ENCODE measurements at regions not wholly inside any gene's neighbourhood (a gene's known extent, or its start where the extent isn't known, plus 50 kb on each side); places are given as distances from the start of the nearest gene placed in this dataset.
"Not testable (repeated sequence)": the region's sequence is repeated elsewhere in the genome, so short reads cannot be mapped to it uniquely, and the experiment has no call there.

DNA sequence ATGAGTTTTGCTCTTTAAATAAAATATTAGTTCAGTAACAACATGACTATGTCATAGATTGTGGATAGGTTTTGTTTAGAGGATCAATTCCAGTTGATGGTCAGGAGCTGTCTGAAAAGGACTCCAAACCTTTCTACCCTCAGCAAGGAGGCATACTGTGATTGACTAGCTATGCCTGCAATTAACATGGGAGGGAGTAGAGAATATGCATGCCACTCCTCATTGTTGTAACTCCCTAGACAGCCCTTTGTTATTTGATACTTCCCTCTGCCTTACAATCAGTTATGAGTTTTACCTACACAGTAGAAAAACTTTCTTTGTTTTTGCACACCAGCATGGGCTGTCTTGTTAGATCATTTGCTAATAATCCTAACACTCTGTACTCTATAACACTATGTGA lies 1418.5 kb downstream of the KHDRBS2 start:
- ChIA-PET POLR2A (no interaction called here), CTCF (no interaction called here)
- no peak for DNase-seq (ENCODE audit: extremely low spot score)
- TF ChIP-seq CTCF (IDR thresholded peaks at IDR 0.05; ENCODE audit: control extremely low read depth, extremely low read depth, low read depth, missing control alignments): no peak

- CTCF ChIA-PET; POLR2A ChIA-PET; DNase-seq (ENCODE audit: extremely low spot score): not testable (repeated sequence)
Measured at GRCh38 chr6:60843175-60843982, 1442.6 kb downstream of the KHDRBS2 start.

GRCh38 chr6:60830726-60831125 lies 1455.3 kb downstream of the KHDRBS2 start:
- POLR2A ChIA-PET; DNase-seq (ENCODE audit: extremely low spot score); CTCF ChIA-PET: not testable (repeated sequence)

DNA sequence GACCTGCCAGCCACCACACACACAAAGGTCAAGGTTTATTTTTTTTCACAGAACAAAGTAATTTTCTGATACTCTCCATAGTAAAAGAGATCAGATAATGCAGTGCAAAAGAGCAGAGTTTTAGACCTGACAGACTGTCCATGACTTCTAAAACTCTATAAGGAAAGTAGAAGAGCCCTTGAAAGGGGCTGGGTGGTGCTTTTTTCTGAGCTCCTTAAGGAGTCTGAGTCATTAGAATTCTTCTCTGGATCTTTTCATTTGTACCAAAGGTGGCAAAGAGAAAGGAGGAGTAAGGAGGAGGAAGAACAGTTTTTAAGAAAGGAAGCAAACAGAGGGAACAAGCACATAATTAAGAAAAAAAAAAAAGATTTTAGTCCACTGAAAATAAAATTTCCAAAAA lies 1463.4 kb downstream of the KHDRBS2 start:
- POLR2A ChIA-PET; DNase-seq (ENCODE audit: extremely low spot score); CTCF ChIA-PET: not testable (repeated sequence)

DNA sequence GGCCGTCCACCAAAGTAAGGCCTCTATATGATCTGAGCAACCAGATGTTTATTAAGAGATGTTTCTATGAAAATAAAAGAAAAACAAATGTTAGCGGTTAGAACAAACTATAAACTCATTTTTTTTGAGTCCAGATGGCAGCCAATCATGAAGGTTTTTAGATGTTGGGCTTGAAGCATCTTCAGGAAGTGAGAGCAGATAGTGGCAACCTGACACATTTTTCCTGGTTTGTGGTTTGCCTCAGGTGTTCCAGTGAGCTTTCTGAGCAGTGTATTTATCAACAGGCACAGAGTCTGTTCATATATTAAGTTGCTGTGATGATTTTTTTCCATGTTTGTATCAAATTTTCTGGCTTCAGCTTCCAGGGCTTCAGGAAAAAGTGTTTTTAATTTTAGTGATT lies 1468.0 kb downstream of the KHDRBS2 start:
- POLR2A ChIA-PET; CTCF ChIA-PET; DNase-seq (ENCODE audit: extremely low spot score): not testable (repeated sequence)

DNA sequence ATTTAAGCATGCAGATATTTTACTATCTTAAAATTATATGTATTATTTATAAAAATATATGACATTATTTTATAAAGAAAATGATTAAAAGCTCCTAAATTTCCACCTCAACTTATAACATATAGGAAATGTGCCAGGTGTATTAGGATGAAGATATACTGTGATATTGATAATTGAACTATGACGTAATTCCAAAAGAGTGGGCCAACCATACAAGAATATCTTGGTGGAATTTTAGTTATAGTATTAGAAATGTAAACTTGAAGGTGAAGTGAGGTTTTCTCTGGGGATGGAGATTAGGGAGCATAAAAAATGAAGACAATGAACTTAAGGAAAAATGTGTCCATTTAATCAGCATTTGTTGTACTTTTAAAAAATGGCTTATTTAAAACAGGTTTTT lies 1471.2 kb downstream of the KHDRBS2 start:
- DNase-seq (ENCODE audit: extremely low spot score); CTCF ChIA-PET; POLR2A ChIA-PET: not testable (repeated sequence)

DNA sequence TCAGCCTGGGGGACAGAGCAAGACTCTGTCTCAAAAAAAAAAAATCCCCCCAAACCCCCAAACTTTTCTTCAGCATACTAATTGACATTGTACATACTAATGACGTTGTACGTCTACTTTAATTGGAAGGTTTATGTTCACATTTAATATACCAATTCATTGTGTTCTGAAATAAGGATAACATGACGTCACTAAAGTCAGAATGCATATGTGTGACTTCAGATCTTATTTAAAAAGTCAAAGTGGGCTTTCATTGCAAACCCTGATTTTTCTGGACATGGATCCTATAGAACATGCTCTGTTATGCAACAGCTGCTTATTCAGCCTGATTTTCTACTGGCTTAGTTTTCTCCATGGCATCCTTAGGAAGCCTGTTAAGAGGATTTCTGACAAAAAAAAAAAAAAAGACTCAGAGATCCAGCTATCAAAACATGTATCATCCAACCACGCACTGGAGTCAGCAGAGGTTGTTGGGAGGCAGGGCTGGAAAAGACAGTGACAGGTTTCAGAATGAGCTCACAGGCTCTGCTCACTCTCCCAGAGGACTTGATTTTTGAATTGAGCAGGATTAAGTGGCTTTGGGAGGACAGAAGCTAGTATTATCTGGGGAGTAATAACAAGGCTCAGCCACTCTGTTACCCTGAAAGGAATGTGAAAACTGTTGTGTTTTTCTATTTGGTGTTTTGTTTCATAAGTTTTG lies 1472.0 kb downstream of the KHDRBS2 start:
- POLR2A ChIA-PET; CTCF ChIA-PET; DNase-seq (ENCODE audit: extremely low spot score): not testable (repeated sequence)

DNA sequence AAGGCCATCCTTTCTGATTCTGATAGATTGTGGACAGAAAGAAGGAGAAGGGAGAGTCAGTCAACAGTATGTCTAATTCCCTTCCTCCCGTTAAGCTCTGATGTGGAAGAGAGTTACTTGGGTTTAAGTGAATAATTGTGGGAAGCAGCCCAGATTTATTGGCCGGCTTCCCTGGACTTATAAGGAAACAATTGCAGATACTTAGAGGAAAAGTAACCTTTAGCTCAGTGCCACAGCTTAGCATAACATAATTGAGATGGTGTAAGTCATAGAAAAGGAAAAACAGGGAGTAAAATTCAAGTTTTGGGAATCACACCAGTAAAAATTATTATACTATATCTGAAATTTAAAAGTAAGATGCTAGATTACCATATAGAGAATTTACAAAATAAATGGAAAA lies 1475.8 kb downstream of the KHDRBS2 start:
- CTCF ChIA-PET; DNase-seq (ENCODE audit: extremely low spot score); POLR2A ChIA-PET: not testable (repeated sequence)

GRCh38 chr6:60799146-60799545 lies 1486.9 kb downstream of the KHDRBS2 start:
- DNase-seq (ENCODE audit: extremely low spot score); POLR2A ChIA-PET; CTCF ChIA-PET: not testable (repeated sequence)

DNA sequence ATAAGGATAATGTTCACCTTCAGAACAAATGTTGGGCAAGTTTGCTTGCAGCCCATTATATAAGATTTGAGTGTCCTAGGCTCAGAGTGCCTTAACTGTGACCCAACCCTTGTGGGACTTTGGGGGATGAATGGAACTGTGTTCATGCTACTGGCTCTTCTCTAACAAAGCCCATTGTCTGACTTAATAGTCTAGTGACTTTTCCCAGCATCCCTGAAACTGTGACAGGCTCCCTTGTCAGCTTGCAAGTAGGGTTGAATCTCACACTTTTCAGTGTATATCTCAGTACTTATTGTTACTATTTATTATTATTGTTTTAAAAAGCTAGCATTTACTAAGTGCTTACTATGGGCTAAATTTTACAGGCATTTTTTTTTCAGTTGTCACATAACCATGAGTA lies 1488.2 kb downstream of the KHDRBS2 start:
- DNase-seq (ENCODE audit: extremely low spot score); POLR2A ChIA-PET; CTCF ChIA-PET: not testable (repeated sequence)

DNA sequence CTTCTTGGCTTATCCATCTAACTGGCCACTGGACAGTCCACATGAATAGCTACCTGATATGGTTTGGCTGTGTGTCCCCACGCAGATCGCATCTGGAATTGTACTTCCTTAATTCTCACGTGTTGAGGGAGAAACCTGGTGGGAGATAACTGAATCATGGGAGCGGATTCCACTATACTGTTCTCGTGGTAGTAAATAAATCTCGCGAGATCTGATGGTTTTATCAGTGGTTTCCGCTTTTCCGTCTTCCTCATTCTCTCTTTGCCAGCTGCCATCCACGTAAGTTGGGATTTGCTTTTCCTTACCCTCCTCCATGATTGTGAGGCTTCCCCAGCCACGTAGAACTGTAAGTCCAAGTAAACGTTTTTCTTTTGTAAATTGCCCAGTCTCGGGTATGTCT lies 1496.4 kb downstream of the KHDRBS2 start:
- POLR2A ChIA-PET; CTCF ChIA-PET; DNase-seq (ENCODE audit: extremely low spot score): not testable (repeated sequence)

GRCh38 chr6:60782698-60783464 lies 1503.1 kb downstream of the KHDRBS2 start:
- CTCF ChIA-PET; DNase-seq (ENCODE audit: extremely low spot score); POLR2A ChIA-PET: not testable (repeated sequence)

DNA sequence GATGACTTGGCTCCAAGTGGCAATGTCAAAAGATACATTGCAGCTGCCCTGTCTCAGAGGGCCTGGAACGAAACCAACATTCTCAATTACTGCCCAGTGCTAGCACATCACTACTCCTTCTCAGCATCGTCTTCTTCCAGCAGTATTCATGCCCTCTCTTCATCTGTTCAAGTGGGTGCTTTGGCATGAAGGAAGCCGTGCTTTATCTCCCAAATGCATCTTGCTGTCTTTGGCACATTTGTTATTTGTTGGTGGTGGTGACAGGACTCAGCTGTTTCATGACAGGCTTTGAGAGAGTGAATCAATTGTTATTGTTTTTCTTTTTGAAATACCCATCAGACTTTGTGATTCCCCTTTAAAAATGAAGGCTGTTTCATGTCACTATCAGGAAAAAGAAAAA lies 1506.4 kb downstream of the KHDRBS2 start:
- POLR2A ChIA-PET; DNase-seq (ENCODE audit: extremely low spot score); CTCF ChIA-PET: not testable (repeated sequence)

GRCh38 chr6:60767791-60768499 lies 1518.1 kb downstream of the KHDRBS2 start:
- POLR2A ChIA-PET; CTCF ChIA-PET; DNase-seq (ENCODE audit: extremely low spot score): not testable (repeated sequence)

DNA sequence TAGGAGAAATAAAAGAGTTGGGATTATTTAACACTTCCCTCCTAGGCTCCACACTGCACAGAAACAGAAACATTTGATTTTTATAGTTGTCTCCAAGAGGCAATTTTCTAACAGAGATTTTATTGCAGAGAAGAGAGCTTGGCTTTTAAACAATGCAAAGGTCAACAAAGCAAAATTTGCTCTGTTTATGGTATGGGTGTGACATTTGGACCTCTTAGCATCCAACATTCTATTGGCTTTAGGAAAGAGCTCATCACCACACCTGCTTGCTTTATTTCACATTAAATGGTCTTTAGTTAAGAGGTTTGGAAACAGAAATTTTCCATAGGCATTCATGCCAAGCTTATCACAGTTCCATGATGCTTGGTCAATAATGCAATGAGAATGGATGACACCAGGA lies 1520.7 kb downstream of the KHDRBS2 start:
- POLR2A ChIA-PET; CTCF ChIA-PET; DNase-seq (ENCODE audit: extremely low spot score): not testable (repeated sequence)

DNA sequence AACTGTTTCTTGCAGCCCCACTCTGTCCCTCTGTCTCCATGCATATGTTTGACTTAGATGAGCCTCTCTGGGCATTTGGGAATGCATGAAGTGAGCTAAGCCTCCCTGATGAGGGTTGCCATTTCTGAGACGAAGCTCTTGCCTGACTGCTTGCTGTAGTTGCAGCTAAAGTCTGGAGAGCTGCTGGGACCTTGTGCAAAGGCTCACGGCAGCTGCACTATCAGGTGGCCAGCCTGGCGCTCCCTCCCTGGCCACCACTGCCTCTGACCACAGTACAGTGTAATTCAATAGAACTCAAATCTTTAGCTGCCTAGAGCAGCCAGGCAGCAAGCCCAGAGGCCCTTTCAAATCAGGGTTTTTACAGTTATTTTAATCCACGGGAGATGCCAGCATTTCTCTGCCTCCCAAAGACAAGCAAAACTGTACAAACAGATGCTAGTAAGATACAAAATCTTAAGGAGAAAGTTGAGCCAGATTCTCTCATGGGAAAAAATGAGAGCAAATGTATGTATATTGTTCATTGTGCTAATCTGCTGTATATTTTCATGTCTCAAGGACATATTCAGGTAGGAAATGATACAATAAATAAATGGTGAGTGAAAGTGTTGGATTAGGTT lies 1522.5 kb downstream of the KHDRBS2 start:
- CTCF ChIA-PET; DNase-seq (ENCODE audit: extremely low spot score); POLR2A ChIA-PET: not testable (repeated sequence)

- DNase-seq (ENCODE audit: extremely low spot score); CTCF ChIA-PET; POLR2A ChIA-PET: not testable (repeated sequence)
Measured at GRCh38 chr6:60760928-60761327, 1525.1 kb downstream of the KHDRBS2 start.
